ENCODE measurements at regions not wholly inside any gene's neighbourhood (a gene's known extent, or its start where the extent isn't known, plus 50 kb on each side); places are given as distances from the start of the nearest gene placed in this dataset.

DNA sequence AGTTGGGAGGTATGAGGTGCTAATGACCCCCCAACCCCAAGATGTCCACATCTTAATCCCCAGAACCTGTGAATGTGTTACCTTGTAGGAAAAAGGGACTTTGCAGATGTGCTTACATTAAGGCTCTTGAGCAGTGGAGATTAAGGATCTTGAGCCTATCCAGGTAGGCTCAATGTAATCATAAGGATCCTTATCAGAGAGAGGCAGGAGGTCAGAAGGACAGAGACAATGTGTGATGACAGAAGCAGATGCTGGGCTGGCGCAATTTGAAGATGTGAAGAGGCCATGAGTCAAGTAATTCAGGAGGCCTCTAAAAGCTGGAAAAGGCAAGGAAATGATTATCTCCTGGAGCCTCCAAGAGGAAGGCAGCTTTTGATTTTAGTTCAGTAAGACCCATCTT, 90.4 kb upstream of the MAX start:
- Histone ChIP-seq H3K4me3 (replicated peaks; ENCODE audit: insufficient read depth, low read length) (no peak overlapping the region), H3K27ac (replicated peaks) (no peak overlapping the region), H3K27me3 (ENCODE audit: insufficient read depth, poor library complexity, severe bottlenecking) (no peaks in the 10 kb centered on the region)
- TF ChIP-seq, protein P1, sequence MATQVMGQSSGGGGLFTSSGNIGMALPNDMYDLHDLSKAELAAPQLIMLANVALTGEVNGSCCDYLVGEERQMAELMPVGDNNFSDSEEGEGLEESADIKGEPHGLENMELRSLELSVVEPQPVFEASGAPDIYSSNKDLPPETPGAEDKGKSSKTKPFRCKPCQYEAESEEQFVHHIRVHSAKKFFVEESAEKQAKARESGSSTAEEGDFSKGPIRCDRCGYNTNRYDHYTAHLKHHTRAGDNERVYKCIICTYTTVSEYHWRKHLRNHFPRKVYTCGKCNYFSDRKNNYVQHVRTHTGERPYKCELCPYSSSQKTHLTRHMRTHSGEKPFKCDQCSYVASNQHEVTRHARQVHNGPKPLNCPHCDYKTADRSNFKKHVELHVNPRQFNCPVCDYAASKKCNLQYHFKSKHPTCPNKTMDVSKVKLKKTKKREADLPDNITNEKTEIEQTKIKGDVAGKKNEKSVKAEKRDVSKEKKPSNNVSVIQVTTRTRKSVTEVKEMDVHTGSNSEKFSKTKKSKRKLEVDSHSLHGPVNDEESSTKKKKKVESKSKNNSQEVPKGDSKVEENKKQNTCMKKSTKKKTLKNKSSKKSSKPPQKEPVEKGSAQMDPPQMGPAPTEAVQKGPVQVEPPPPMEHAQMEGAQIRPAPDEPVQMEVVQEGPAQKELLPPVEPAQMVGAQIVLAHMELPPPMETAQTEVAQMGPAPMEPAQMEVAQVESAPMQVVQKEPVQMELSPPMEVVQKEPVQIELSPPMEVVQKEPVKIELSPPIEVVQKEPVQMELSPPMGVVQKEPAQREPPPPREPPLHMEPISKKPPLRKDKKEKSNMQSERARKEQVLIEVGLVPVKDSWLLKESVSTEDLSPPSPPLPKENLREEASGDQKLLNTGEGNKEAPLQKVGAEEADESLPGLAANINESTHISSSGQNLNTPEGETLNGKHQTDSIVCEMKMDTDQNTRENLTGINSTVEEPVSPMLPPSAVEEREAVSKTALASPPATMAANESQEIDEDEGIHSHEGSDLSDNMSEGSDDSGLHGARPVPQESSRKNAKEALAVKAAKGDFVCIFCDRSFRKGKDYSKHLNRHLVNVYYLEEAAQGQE (IDR thresholded peaks at IDR 0.05; ENCODE audit: insufficient replicate concordance, low read depth), result no peak
- TF ChIP-seq POLR2AphosphoS5 (IDR thresholded peaks at IDR 0.05; ENCODE audit: low read depth), result no peak
- TF ChIP-seq GABPA (IDR thresholded peaks at IDR 0.05; ENCODE audit: low read depth), result no peak
- TF ChIP-seq SPI1 (IDR thresholded peaks at IDR 0.05; ENCODE audit: borderline replicate concordance, low read depth), result no peak
- TF ChIP-seq, protein P2, sequence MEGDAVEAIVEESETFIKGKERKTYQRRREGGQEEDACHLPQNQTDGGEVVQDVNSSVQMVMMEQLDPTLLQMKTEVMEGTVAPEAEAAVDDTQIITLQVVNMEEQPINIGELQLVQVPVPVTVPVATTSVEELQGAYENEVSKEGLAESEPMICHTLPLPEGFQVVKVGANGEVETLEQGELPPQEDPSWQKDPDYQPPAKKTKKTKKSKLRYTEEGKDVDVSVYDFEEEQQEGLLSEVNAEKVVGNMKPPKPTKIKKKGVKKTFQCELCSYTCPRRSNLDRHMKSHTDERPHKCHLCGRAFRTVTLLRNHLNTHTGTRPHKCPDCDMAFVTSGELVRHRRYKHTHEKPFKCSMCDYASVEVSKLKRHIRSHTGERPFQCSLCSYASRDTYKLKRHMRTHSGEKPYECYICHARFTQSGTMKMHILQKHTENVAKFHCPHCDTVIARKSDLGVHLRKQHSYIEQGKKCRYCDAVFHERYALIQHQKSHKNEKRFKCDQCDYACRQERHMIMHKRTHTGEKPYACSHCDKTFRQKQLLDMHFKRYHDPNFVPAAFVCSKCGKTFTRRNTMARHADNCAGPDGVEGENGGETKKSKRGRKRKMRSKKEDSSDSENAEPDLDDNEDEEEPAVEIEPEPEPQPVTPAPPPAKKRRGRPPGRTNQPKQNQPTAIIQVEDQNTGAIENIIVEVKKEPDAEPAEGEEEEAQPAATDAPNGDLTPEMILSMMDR (IDR thresholded peaks at IDR 0.05; ENCODE audit: insufficient read depth, low read length), result no peak
- DNase-seq (ENCODE audit: low read depth in 1 of 2, low spot score in 1 of 2), result no peak

- no peak overlapping the region for H3K4me3 ChIP-seq (replicated peaks; ENCODE audit: insufficient read depth, low read length)
- no peaks in the 10 kb centered on the region for H3K27me3 ChIP-seq (ENCODE audit: insufficient read depth, poor library complexity, severe bottlenecking)
- TF ChIP-seq SPI1 (IDR thresholded peaks at IDR 0.05; ENCODE audit: borderline replicate concordance, low read depth) (no peak), GABPA (IDR thresholded peaks at IDR 0.05; ENCODE audit: low read depth) (no peak), POLR2AphosphoS5 (IDR thresholded peaks at IDR 0.05; ENCODE audit: low read depth) (no peak)
- TF ChIP-seq, protein P2 (IDR thresholded peaks at IDR 0.05; ENCODE audit: insufficient read depth, low read length), result no peak
- TF ChIP-seq, protein P1 (IDR thresholded peaks at IDR 0.05; ENCODE audit: insufficient replicate concordance, low read depth), result no peak
- no peak overlapping the region for H3K27ac ChIP-seq (replicated peaks)
- no peak for DNase-seq (ENCODE audit: low read depth in 1 of 2, low spot score in 1 of 2)
These were observed 91.7 kb upstream of the MAX start for GRCh38 chr14:65193916-65194590.

- H3K4me3 ChIP-seq (replicated peaks; ENCODE audit: insufficient read depth, low read length), result no peak overlapping the region
- no peak overlapping the region for H3K27ac ChIP-seq (replicated peaks)
- TF ChIP-seq SPI1 (IDR thresholded peaks at IDR 0.05; ENCODE audit: borderline replicate concordance, low read depth) (no peak), GABPA (IDR thresholded peaks at IDR 0.05; ENCODE audit: low read depth) (no peak), POLR2AphosphoS5 (IDR thresholded peaks at IDR 0.05; ENCODE audit: low read depth) (no peak)
- TF ChIP-seq, protein P2 (IDR thresholded peaks at IDR 0.05; ENCODE audit: insufficient read depth, low read length), result no peak
- TF ChIP-seq, protein P1 (IDR thresholded peaks at IDR 0.05; ENCODE audit: insufficient replicate concordance, low read depth), result no peak
- no peaks in the 10 kb centered on the region for H3K27me3 ChIP-seq (ENCODE audit: insufficient read depth, poor library complexity, severe bottlenecking)
- no peak for DNase-seq (ENCODE audit: low read depth in 1 of 2, low spot score in 1 of 2)
These were observed 92.9 kb upstream of the MAX start for GRCh38 chr14:65195042-65195719.

All from HL-60 (cell line).